ENCODE measurements at regions not wholly inside any gene's neighbourhood (a gene's known extent, or its start where the extent isn't known, plus 50 kb on each side); places are given as distances from the start of the nearest gene placed in this dataset.
"Not testable (repeated sequence)": the region's sequence is repeated elsewhere in the genome, so short reads cannot be mapped to it uniquely, and the experiment has no call there.

GRCh38 chr21:9832751-9833150 lies 688.6 kb upstream of the TPTE start:
- ATAC-seq (replicated peaks in 6 of 8); H3K27ac ChIP-seq; in situ Hi-C loops (cut with MboI; ENCODE audit: low pct_unique_long_range_greater_than_20kb in 2 of 9, low sequenced_read_pairs in 9 of 9, unreplicated experiment in 9 of 9); H3K4me1 ChIP-seq (replicated peaks in 1 of 2); H3K4me3 ChIP-seq: not testable (repeated sequence)
- WGBS, 10 experiments = no CpG with 5 or more reads among the region's 18 CpGs

DNA sequence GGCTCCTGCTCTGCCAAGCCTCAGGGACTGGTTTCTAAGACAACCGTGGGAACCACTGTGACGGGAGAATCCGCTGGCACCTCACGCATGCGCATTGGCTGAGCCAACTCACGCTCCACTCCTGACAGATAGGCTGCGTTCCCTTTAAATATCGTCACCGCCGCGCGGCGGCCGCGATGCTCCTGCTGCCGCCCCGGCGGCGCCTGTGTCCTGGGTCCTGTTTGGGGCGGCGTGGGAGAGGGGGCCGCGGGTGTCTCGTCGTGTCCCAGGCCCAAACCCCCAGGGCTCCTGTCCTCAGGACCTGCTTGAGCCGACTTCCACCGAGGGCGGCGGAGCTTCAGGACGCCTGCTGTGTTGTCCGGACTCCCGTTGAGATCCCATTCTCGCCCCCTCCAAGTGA lies 684.8 kb upstream of the TPTE start:
- ATAC-seq (replicated peaks in 6 of 8); in situ Hi-C loops (cut with MboI; ENCODE audit: low pct_unique_long_range_greater_than_20kb in 2 of 9, low sequenced_read_pairs in 9 of 9, unreplicated experiment in 9 of 9): not testable (repeated sequence)
- WGBS, 10 experiments = 51% methylated on average over 6 of the region's 33 CpGs; no CpG with 5 or more reads in 9 of the 10 experiments

GRCh38 chr21:9837001-9837400 lies 684.4 kb upstream of the TPTE start:
- ATAC-seq (replicated peaks in 6 of 8); H3K4me3 ChIP-seq; H3K4me1 ChIP-seq (replicated peaks in 1 of 2); H3K27ac ChIP-seq; in situ Hi-C loops (cut with MboI; ENCODE audit: low pct_unique_long_range_greater_than_20kb in 2 of 9, low sequenced_read_pairs in 9 of 9, unreplicated experiment in 9 of 9): not testable (repeated sequence)
- WGBS, 10 experiments = 50 to 100% (median 77%) methylated on average over 1 to 5 of the region's 18 CpGs; no CpG with 5 or more reads in 6 of the 10 experiments

More for the DNA sequence above, 684.8 kb upstream of the TPTE start:
- not testable (repeated sequence) for H3K4me1 ChIP-seq (replicated peaks in 1 of 2); H3K4me3 ChIP-seq; H3K27ac ChIP-seq

DNA sequence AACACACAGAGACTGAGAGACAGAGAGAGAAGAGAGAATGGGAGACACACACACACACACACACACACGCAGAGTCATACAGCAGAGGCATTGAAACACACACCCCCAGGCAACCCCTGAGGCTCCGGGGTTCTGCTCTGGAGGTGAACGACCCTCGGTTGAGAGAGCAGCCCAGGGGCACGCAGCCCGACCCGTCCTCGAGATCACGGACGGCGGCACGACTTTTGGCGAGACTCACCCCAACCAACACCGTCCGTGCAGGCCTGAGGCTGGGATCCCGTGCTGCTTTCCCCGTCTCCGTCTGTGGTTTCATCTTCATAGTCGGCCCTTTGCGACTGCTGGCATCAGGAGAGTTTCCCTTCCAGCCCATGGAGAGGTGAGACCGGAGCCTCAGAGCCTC lies 683.9 kb upstream of the TPTE start:
- in situ Hi-C loops (cut with MboI; ENCODE audit: low pct_unique_long_range_greater_than_20kb in 2 of 9, low sequenced_read_pairs in 9 of 9, unreplicated experiment in 9 of 9); H3K4me1 ChIP-seq (replicated peaks in 1 of 2); H3K27ac ChIP-seq; ATAC-seq (replicated peaks in 6 of 8); H3K4me3 ChIP-seq: not testable (repeated sequence)
- WGBS, 10 experiments = 33 to 82% (median 59%) methylated on average over 1 to 11 of the region's 21 CpGs; no CpG with 5 or more reads in 5 of the 10 experiments

DNA sequence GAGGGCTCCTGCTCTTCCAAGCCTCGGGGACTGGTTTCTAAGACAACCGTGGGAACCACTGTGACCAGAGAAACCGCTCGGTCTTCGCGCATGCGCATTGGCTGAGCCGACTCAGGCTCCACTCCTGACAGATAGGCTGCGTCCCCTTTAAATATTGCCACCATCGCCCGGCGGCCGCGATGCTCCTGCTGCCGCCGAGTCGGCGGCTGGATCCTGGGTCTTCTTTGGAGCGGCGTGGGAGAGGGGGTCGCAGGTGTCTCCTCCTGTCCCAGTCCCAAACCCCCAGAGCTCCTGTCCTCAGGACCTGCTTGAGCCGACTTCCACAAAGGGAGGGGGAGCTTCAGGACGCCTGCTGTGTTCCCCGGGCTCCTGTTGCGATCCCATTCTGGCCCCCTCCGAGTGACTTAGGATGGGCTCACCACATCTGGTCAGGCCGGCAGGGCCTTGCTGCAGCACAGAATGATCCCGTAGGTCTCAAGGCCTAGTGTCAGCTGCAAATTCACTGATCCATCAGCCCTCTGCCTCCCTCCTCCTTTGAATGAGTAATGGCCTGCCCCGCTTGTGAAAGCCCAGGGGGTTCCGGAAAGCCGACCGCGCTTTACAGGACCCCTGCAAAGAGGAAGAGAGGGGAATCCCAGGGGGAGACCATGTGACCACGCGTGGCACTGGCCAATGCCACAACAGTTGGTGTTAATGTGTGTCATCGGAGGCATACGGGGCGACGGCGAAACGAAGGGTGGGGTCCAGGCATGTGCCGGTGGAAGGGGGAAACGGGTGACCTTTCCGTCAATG lies 683.2 kb upstream of the TPTE start:
- H3K4me3 ChIP-seq = no peak overlapping the region
- no peak for ATAC-seq (replicated peaks in 6 of 8)
- 57 to 90% (median 77%) methylated on average over 11 to 44 of the region's 44 CpGs for WGBS, 10 experiments

GRCh38 chr21:9838738-9839642 lies 682.4 kb upstream of the TPTE start:
- H3K4me1 ChIP-seq (replicated peaks in 1 of 2) = no peaks in the 10 kb centered on the region
- no peak overlapping the region for H3K4me3 ChIP-seq
- no peak for ATAC-seq (replicated peaks in 6 of 8)
- no peak overlapping the region for H3K27ac ChIP-seq
- in situ Hi-C loops (cut with MboI; ENCODE audit: low pct_unique_long_range_greater_than_20kb in 2 of 9, low sequenced_read_pairs in 9 of 9, unreplicated experiment in 9 of 9) = no loop called here
- 41 to 88% (median 69%) methylated on average over 9 to 46 of the region's 47 CpGs for WGBS, 10 experiments

More for the DNA sequence above, 683.2 kb upstream of the TPTE start:
- Histone ChIP-seq H3K27ac (no peak overlapping the region), H3K4me1 (replicated peaks in 1 of 2) (no peaks in the 10 kb centered on the region)
- in situ Hi-C loops (cut with MboI; ENCODE audit: low pct_unique_long_range_greater_than_20kb in 2 of 9, low sequenced_read_pairs in 9 of 9, unreplicated experiment in 9 of 9) = no loop called here

- H3K27ac ChIP-seq; H3K4me1 ChIP-seq (replicated peaks in 1 of 2); in situ Hi-C loops (cut with MboI; ENCODE audit: low pct_unique_long_range_greater_than_20kb in 2 of 9, low sequenced_read_pairs in 9 of 9, unreplicated experiment in 9 of 9); H3K4me3 ChIP-seq; ATAC-seq (replicated peaks in 6 of 8): not testable (repeated sequence)
- WGBS, 10 experiments = 0 to 67% (median 43%) methylated on average over 1 of the region's 1 CpG; no CpG with 5 or more reads in 3 of the 10 experiments
Observed at GRCh38 chr21:9844106-9844505, 677.3 kb upstream of the TPTE start.

GRCh38 chr21:9847511-9847910 lies 673.9 kb upstream of the TPTE start:
- H3K27ac ChIP-seq; H3K4me1 ChIP-seq (replicated peaks in 1 of 2); ATAC-seq (replicated peaks in 6 of 8); in situ Hi-C loops (cut with MboI; ENCODE audit: low pct_unique_long_range_greater_than_20kb in 2 of 9, low sequenced_read_pairs in 9 of 9, unreplicated experiment in 9 of 9); H3K4me3 ChIP-seq: not testable (repeated sequence)
- 0 to 65% (median 39%) methylated on average over 1 to 7 of the region's 7 CpGs; no CpG with 5 or more reads in 3 of the 10 experiments for WGBS, 10 experiments

GRCh38 chr21:9851166-9851565 lies 670.2 kb upstream of the TPTE start:
- H3K4me1 ChIP-seq (replicated peaks in 1 of 2); H3K27ac ChIP-seq; in situ Hi-C loops (cut with MboI; ENCODE audit: low pct_unique_long_range_greater_than_20kb in 2 of 9, low sequenced_read_pairs in 9 of 9, unreplicated experiment in 9 of 9); H3K4me3 ChIP-seq; ATAC-seq (replicated peaks in 6 of 8): not testable (repeated sequence)
- 0 to 50% (median 20%) methylated on average over 1 of the region's 2 CpGs; no CpG with 5 or more reads in 5 of the 10 experiments for WGBS, 10 experiments

DNA sequence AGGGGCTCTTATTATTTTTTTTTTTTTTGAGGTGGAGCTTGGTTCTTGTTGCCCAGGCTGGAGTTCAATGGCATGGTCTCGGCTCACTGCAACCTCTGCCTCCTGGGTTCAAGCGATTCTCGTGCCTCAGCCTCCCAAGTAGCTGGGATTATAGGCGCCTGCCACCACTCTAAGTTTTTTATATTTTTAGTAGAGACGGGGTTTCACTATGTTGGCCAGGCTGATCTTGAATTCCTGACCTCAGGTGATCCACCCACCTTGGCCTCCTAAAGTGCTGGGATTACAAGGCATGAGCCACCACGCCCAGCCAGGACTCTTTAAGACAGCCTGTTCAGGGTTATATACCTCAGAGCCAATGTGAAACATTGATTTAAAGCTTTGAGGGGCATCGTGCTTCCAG lies 669.7 kb upstream of the TPTE start:
- H3K4me3 ChIP-seq; ATAC-seq (replicated peaks in 6 of 8); in situ Hi-C loops (cut with MboI; ENCODE audit: low pct_unique_long_range_greater_than_20kb in 2 of 9, low sequenced_read_pairs in 9 of 9, unreplicated experiment in 9 of 9); H3K27ac ChIP-seq; H3K4me1 ChIP-seq (replicated peaks in 1 of 2): not testable (repeated sequence)
- WGBS, 10 experiments = 0 to 40% (median 5%) methylated on average over 2 to 6 of the region's 7 CpGs; no CpG with 5 or more reads in 2 of the 10 experiments

GRCh38 chr21:9857563-9857962 lies 663.8 kb upstream of the TPTE start:
- in situ Hi-C loops (cut with MboI; ENCODE audit: low pct_unique_long_range_greater_than_20kb in 2 of 9, low sequenced_read_pairs in 9 of 9, unreplicated experiment in 9 of 9); ATAC-seq (replicated peaks in 6 of 8); H3K4me3 ChIP-seq; H3K4me1 ChIP-seq (replicated peaks in 1 of 2); H3K27ac ChIP-seq: not testable (repeated sequence)
- WGBS, 10 experiments = 19 to 59% (median 43%) methylated on average over 6 to 9 of the region's 9 CpGs; no CpG with 5 or more reads in 1 of the 10 experiments

DNA sequence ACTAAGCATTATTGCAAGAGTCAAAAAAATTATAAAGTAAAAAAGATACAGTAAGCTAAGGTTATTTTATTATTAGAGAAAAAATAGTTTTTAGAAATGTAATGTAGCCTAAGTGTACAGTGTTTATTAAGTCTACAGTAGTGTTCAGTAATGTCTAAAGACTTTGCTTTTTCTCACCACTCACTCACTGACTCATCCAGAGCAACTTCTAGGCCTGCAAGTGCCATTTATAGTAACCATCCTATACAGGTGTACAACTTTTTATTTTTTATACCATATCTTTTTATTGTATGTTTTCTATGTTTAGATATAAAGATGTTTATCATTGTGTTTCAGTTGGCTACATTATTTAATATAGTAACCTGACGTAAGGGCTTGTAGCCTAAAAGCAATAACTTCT lies 661.5 kb upstream of the TPTE start:
- ATAC-seq (replicated peaks in 6 of 8); in situ Hi-C loops (cut with MboI; ENCODE audit: low pct_unique_long_range_greater_than_20kb in 2 of 9, low sequenced_read_pairs in 9 of 9, unreplicated experiment in 9 of 9); H3K4me1 ChIP-seq (replicated peaks in 1 of 2); H3K27ac ChIP-seq; H3K4me3 ChIP-seq: not testable (repeated sequence)
- WGBS, 10 experiments = 0 to 60% (median 17%) methylated on average over 1 of the region's 1 CpG; no CpG with 5 or more reads in 1 of the 10 experiments

GRCh38 chr21:9862456-9862855 lies 658.9 kb upstream of the TPTE start:
- H3K4me1 ChIP-seq (replicated peaks in 1 of 2); in situ Hi-C loops (cut with MboI; ENCODE audit: low pct_unique_long_range_greater_than_20kb in 2 of 9, low sequenced_read_pairs in 9 of 9, unreplicated experiment in 9 of 9); ATAC-seq (replicated peaks in 6 of 8); H3K4me3 ChIP-seq; H3K27ac ChIP-seq: not testable (repeated sequence)
- 5 to 63% (median 28%) methylated on average over 1 to 3 of the region's 4 CpGs for WGBS, 10 experiments

Measured in motor neuron (in vitro differentiated cells).